ENCODE measurements at regions not wholly inside any gene's neighbourhood (a gene's known extent, or its start where the extent isn't known, plus 50 kb on each side); places are given as distances from the start of the nearest gene placed in this dataset.

GRCh38 chr12:20213723-20214625 lies 154.4 kb upstream of the PDE3A start:
- H3K79me2 ChIP-seq, result no peaks in the 10 kb centered on the region
- no peak for TF ChIP-seq CTCF (IDR thresholded peaks at IDR 0.05)

GRCh38 chr12:20220339-20220738 lies 148.0 kb upstream of the PDE3A start:
- Histone ChIP-seq H3K27ac (no peak overlapping the region), H3K36me3 (ENCODE audit: control insufficient read depth, insufficient read depth, low read length) (no peaks in the 10 kb centered on the region), H3K79me2 (no peaks in the 10 kb centered on the region), H3K9me3 (ENCODE audit: control insufficient read depth, low read length) (no peaks in the 10 kb centered on the region), H3K4me1 (no peaks in the 10 kb centered on the region), H2AFZ (no peak overlapping the region), H3K27me3 (ENCODE audit: control insufficient read depth, insufficient read depth, low read length) (no peaks in the 10 kb centered on the region), H3K9ac (no peak overlapping the region), H3K4me2 (ENCODE audit: low read length) (no peak overlapping the region), H3K4me3 (ENCODE audit: low read depth, low read length) (no peak overlapping the region)
- no peak for TF ChIP-seq CTCF (IDR thresholded peaks at IDR 0.05)

More at GRCh38 chr12:20213723-20214625, 154.4 kb upstream of the PDE3A start:
- Histone ChIP-seq H2AFZ (no peak overlapping the region), H3K27ac (no peak overlapping the region), H3K36me3 (ENCODE audit: control insufficient read depth, insufficient read depth, low read length) (no peaks in the 10 kb centered on the region), H3K4me1 (no peaks in the 10 kb centered on the region), H3K9ac (no peak overlapping the region), H3K4me3 (ENCODE audit: low read depth, low read length) (no peak overlapping the region), H3K4me2 (ENCODE audit: low read length) (no peak overlapping the region), H3K9me3 (ENCODE audit: control insufficient read depth, low read length) (no peaks in the 10 kb centered on the region), H3K27me3 (ENCODE audit: control insufficient read depth, insufficient read depth, low read length) (no peaks in the 10 kb centered on the region)

- no peak for TF ChIP-seq CTCF (IDR thresholded peaks at IDR 0.05)
- no peaks in the 10 kb centered on the region for H3K36me3 ChIP-seq (ENCODE audit: control insufficient read depth, insufficient read depth, low read length)
- H3K4me3 ChIP-seq (ENCODE audit: low read depth, low read length), result no peak overlapping the region
- H2AFZ ChIP-seq, result no peak overlapping the region
- no peaks in the 10 kb centered on the region for H3K27me3 ChIP-seq (ENCODE audit: control insufficient read depth, insufficient read depth, low read length)
- no peak overlapping the region for H3K4me2 ChIP-seq (ENCODE audit: low read length)
- no peaks in the 10 kb centered on the region for H3K4me1 ChIP-seq
- no peaks in the 10 kb centered on the region for H3K9me3 ChIP-seq (ENCODE audit: control insufficient read depth, low read length)
- H3K27ac ChIP-seq, result no peak overlapping the region
- no peak overlapping the region for H3K9ac ChIP-seq
- H3K79me2 ChIP-seq, result no peaks in the 10 kb centered on the region
Observed at GRCh38 chr12:20232931-20233675, 135.2 kb upstream of the PDE3A start.

GRCh38 chr12:20234474-20234873 lies 133.9 kb upstream of the PDE3A start:
- no peak overlapping the region for H3K4me3 ChIP-seq (ENCODE audit: low read depth, low read length)
- no peak overlapping the region for H2AFZ ChIP-seq
- H3K27ac ChIP-seq, result no peak overlapping the region
- no peaks in the 10 kb centered on the region for H3K9me3 ChIP-seq (ENCODE audit: control insufficient read depth, low read length)
- H3K9ac ChIP-seq, result no peak overlapping the region
- H3K27me3 ChIP-seq (ENCODE audit: control insufficient read depth, insufficient read depth, low read length), result no peaks in the 10 kb centered on the region
- H3K4me2 ChIP-seq (ENCODE audit: low read length), result no peak overlapping the region
- no peak for TF ChIP-seq CTCF (IDR thresholded peaks at IDR 0.05)
- no peaks in the 10 kb centered on the region for H3K36me3 ChIP-seq (ENCODE audit: control insufficient read depth, insufficient read depth, low read length)
- H3K4me1 ChIP-seq, result no peaks in the 10 kb centered on the region
- H3K79me2 ChIP-seq, result no peaks in the 10 kb centered on the region

All from parathyroid adenoma (tissue), 2 donors.